GM19452 (cell line): ENCODE measurements at regions not wholly inside any gene's neighbourhood (a gene's known extent, or its start where the extent isn't known, plus 50 kb on each side); places are given as distances from the start of the nearest gene placed in this dataset.

Source experiments
- ATAC-seq: cut with Tn5 transposase; IDR thresholded peaks from one replicate; pipeline ENCODE4 v1.9.1; 2021; ENCODE audit not compliant: unreplicated experiment

- ATAC-seq: no peak
These were observed 586.1 kb upstream of the CELF2 start for GRCh38 chr10:10431422-10432066.

DNA sequence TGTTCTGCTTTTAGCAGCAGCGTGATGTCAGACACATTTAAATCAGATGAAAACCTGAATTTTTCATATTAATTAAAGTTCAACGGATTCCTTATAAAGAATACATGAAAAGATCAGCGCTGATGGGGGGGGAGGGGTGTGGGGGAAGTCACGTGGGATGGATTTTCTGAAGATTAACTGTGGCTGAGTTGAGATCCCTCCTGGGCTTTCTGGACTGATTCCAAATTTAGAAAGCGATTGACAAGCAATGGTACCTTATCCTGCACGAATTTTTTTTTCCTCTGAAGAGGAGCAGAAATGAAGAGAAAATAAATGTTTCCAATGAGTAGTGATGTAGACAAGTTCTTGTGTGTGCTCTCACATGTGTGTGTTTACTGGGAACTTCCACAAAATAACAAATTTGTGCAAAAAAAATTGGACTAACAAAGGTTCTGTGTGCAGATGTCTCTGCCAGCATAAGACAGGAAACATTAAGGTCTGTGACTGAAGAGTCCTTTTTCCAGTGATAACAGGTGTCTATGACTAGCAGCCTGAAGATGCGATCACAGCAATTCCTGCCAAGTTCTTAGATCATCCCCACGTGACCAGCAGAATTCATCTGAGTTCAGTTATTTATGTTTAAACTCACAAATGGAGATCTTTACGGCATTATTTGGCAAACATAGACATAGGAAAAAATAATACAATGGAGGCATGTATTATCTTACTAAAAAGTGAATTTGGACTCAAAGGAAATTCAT, 585.2 kb upstream of the CELF2 start:
- no peak for ATAC-seq

- no peak for ATAC-seq
These were observed 583.4 kb upstream of the CELF2 start for GRCh38 chr10:10434312-10434711.

GRCh38 chr10:10437886-10438285, 579.8 kb upstream of the CELF2 start:
- no peak for ATAC-seq

GRCh38 chr10:10438335-10439100, 579.2 kb upstream of the CELF2 start:
- ATAC-seq: no peak

GRCh38 chr10:10456856-10457255, 560.8 kb upstream of the CELF2 start:
- no peak for ATAC-seq

DNA sequence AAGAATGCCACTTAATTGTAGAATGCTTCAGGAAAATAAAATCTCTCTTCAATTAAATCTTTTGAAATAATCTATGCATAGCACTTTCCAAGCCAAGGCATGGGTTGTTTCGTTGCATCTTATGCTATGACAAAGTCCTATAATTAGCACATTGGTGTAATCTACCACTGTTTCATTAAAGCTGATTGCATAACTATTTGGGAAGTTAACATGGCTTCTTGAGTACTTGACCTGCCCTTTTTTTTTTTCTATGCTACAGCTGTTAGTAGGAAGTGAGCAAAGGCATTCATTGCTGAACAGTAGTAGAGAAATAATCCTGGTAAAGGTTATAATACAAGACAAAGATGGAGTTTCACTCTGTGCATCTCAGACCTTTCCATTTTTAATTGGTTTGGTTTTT, 557.2 kb upstream of the CELF2 start:
- ATAC-seq: no peak

- no peak for ATAC-seq
These were observed 555.3 kb upstream of the CELF2 start for GRCh38 chr10:10462151-10462941.

DNA sequence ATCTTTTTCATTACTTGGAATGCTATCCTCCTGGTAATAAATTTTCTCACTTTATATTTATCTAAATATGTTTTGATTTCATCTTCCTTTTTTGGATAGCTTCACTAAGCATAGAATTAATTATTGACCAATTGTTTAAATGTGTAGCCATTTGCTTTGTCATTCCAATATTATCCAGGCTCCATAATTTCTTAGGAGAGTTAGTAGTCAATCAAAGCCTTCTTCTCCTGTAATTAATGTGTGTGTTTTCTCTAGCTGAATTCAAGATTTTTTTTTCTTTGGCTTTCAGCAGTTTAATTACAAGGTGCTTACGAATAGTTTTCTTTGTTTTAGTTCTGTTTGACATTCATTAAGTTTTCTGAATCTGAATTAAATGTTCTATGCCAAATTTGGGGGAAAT, 545.9 kb upstream of the CELF2 start:
- no peak for ATAC-seq

DNA sequence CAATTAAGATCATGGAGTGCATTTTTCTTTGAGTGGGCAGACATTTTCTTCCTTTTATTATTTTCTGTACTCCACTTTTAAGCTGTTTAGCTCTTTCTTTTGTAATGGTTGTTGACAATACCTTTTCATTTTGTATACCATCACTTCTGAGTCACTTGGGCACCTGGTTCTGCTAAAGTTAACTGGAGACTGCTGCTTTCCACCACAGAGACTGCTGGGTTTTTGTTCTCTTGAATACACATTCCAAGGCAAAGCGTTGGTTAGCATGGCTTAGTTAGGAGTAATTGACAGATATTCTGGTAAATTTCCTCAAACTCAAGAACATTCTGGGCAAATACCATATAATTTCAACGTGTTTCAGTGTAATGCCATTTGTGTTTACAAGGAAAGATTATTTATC, 541.9 kb upstream of the CELF2 start:
- ATAC-seq: no peak

GRCh38 chr10:10477844-10478243, 539.8 kb upstream of the CELF2 start:
- ATAC-seq: no peak

DNA sequence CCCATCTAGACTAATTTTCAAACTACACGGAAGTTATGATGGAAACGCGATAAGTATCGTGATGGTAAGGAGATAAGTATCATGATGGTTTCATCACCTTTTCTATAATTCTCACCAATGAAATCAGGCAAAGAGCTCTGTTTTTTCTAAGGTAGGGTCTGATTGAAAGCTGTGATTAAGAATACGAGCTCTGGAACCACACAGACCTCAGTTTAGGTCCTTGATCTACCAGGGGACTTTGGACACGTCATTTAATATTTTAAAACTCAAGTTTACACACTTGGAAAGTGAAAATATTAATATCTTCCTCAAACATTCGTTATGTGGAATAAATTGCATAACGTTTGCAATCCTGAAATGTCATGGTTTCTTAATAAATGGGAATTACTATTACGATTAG, 538.2 kb upstream of the CELF2 start:
- ATAC-seq: no peak

GRCh38 chr10:10482613-10483012, 535.1 kb upstream of the CELF2 start:
- no peak for ATAC-seq

DNA sequence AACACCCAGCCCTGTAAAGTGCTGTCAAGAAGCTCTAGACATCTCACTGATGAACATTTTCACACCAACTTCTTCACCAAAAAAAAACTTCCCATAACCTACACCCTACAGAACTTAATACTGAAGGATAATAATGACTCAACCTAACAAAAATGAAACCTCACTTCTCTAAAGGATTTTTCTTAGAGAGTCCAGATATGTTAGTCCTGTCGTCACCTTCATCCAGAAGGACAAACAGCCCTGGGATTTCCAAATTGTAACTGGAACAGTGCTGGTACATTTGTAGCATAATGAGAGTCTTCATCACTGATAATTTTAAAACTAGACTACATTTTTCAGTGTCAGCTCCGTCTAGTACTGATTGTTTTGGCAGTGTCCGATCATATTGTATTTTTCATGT, 528.6 kb upstream of the CELF2 start:
- ATAC-seq: no peak

GRCh38 chr10:10489805-10490571, 527.7 kb upstream of the CELF2 start:
- no peak for ATAC-seq

- ATAC-seq: no peak
These were observed 527.1 kb upstream of the CELF2 start for GRCh38 chr10:10490581-10490980.

- no peak for ATAC-seq
These were observed 525.3 kb upstream of the CELF2 start for GRCh38 chr10:10492420-10492819.

GRCh38 chr10:10493833-10494232, 523.8 kb upstream of the CELF2 start:
- ATAC-seq: no peak

- no peak for ATAC-seq
These were observed 520.4 kb upstream of the CELF2 start for GRCh38 chr10:10497245-10497644.

DNA sequence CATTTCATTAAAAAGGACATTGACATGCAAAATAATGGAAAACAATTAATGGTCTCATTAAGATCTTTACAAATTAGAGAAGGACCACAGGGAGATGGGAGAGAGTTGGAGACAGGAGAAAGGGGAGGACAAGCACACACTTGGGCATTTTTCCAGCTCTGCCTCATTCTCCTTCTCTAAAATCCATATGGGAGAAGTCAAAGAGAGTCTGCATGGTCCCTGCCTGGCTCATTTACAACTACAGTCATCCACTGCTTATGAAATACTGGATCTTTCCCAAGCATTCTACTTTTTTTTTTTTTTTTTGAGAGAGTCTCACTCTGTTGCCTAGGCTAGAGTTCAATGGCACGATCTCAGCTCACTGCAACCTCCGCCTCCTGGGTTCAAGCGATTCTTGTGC, 518.9 kb upstream of the CELF2 start:
- no peak for ATAC-seq

DNA sequence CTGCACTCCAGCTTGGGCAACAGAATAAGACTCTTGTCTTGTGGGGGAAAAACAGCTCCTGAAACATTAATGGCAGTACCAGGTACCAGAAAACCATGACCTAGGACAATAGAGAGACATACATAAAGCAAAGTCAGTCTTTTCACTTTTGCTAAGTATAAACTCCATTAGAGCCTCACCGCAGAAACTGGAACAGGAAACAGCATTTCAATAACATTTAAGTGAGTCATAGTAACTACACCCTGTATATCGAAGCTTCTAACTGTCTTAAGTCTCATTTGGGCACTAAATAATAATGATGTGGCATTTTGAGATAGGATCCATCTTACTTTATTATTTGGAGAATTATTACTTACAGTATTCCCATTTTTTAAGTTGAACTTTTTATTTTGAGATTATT, 517.8 kb upstream of the CELF2 start:
- no peak for ATAC-seq
